GM12875 (cell line): ENCODE measurements at regions not wholly inside any gene's neighbourhood (a gene's known extent, or its start where the extent isn't known, plus 50 kb on each side); places are given as distances from the start of the nearest gene placed in this dataset.
"Not testable (repeated sequence)": the region's sequence is repeated elsewhere in the genome, so short reads cannot be mapped to it uniquely, and the experiment has no call there.

Experiments used
- H3K4me3 ChIP-seq: one replicate; pipeline ENCODE4 v1.5.1; 2011; ENCODE audit warnings: low read depth, low read length, control low read depth
- TF ChIP-seq, protein P1 (sequence below): IDR thresholded peaks from 2 replicates; pipeline ENCODE4 v1.5.1; 2011; ENCODE audit warnings: low read depth, mild to moderate bottlenecking, control low read depth, inconsistent platforms, low read length, moderate library complexity, borderline replicate concordance; ENCODE audit not compliant: insufficient read depth

DNA sequence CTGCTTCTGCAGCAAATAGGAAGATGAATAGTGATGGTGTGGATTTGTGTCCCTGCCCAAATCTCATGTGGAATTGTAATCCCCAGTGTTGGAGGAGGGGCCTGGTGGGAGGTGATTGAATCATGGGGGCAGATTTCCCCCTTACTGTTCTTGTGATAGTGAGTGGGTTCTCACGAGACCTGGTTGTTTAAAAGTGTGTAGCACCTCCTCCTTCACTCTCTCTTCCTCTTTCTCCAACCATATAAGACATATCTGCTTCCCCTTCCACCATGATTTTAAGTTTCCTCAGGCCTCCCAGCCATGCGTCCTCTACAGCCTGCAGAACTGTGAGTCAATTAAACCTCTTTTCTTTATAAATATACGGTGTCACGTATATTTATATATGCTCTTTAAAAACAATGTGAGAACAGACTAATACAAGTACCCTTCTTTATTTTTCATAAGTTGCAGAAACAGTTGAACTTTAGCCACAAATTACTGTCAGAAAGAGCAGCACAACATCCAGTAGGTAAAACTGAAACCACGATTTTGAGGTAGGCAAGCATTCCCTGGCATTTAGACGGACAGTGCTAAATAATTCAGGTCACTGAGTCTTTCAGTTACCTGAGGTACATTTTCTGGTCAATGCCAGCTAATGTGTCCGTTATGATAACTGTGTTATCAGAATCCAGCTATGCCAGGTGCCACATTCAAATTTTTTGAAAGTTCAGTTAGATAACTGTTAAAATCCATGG, 79.3 kb upstream of the SPEF2 start:
- no peak overlapping the region for H3K4me3 ChIP-seq

DNA sequence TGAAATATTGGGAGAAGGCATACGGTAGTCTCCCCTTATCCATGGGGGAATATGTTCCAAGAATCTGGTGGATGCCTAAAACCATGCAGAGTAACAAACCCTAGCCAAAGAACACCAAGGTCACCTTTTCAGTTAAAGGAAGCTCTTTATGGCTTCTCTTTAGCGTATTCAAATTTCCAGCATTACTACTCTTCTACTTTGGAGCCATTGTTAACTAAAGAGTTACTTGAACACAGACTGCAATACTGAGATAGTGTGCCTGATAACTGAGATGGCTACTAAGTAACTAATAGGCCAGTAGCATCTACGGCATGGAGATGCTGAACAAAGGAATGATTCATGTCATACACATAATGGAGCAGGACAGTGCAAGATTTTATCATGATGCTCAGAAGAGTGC, 84.5 kb upstream of the SPEF2 start:
- TF ChIP-seq, protein P1, sequence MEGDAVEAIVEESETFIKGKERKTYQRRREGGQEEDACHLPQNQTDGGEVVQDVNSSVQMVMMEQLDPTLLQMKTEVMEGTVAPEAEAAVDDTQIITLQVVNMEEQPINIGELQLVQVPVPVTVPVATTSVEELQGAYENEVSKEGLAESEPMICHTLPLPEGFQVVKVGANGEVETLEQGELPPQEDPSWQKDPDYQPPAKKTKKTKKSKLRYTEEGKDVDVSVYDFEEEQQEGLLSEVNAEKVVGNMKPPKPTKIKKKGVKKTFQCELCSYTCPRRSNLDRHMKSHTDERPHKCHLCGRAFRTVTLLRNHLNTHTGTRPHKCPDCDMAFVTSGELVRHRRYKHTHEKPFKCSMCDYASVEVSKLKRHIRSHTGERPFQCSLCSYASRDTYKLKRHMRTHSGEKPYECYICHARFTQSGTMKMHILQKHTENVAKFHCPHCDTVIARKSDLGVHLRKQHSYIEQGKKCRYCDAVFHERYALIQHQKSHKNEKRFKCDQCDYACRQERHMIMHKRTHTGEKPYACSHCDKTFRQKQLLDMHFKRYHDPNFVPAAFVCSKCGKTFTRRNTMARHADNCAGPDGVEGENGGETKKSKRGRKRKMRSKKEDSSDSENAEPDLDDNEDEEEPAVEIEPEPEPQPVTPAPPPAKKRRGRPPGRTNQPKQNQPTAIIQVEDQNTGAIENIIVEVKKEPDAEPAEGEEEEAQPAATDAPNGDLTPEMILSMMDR = no peak

More for the DNA sequence above, 79.3 kb upstream of the SPEF2 start:
- TF ChIP-seq, protein P1 = no peak

GRCh38 chr5:35531553-35531952, 86.1 kb upstream of the SPEF2 start:
- not testable (repeated sequence) for H3K4me3 ChIP-seq

More for the DNA sequence above, 84.5 kb upstream of the SPEF2 start:
- H3K4me3 ChIP-seq = no peak overlapping the region

DNA sequence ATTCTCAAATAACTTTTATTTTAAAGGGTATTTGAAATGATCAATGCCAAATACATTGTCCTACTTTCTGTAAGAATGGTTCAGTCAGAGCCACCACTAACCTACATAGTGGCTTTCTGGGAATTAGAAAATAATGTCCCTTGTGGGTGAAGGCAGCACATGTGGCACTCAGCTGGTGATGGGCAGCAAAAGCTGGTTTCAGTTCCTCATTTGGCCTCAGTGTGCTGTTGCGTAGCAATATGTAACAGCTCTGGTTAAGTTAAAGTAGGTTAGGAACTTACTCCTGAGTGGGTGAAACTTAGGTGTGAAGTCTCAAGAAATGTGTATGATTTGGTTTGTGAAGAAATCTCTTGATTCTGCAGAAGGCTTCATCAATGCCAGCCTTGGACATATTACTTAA, 99.6 kb upstream of the SPEF2 start:
- H3K4me3 ChIP-seq = no peak overlapping the region
- TF ChIP-seq, protein P1 = no peak

- TF ChIP-seq, protein P1 = no peak
- H3K4me3 ChIP-seq = no peak overlapping the region
These were observed 101.4 kb upstream of the SPEF2 start for GRCh38 chr5:35516271-35516670.

DNA sequence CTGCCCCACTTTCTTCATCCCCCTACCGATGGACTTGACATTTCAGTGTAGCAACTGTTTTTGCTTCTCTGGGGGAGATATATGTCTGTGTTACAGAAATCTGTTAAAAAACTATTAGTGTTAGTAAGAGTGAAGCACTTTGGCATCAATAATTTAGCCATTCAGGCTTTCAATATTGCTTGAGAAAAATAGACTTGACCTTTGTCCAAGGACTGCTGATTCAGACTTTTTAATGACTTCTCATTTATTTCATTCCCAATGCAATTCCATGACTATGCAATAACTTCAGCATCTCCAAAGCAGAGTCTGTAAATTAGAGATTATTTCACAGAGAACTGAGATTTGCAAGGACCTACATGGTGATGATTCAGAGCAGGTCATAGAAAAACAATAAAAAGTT, 104.1 kb upstream of the SPEF2 start:
- TF ChIP-seq, protein P1 = no peak
- no peak overlapping the region for H3K4me3 ChIP-seq

DNA sequence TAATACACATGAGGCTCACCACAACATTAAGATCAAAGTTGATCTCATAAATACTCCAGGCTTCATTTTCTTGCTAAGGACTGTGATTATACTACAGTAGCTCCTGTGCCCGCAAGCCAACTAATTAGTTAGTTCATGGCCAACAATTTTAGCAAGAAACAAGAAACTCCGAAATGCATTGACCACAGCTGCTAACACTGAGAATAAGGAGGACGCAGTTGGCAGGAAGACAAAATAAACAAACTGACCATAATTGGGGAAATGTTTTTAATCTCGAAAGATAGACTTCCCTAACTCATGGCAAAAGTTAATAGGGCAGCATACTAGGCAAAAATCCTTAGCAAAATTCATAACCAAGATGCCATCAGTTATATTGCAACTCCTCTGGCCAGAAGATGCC, 115.5 kb upstream of the SPEF2 start:
- no peak overlapping the region for H3K4me3 ChIP-seq
- TF ChIP-seq, protein P1 = no peak
